ENCODE measurements at regions not wholly inside any gene's neighbourhood (a gene's known extent, or its start where the extent isn't known, plus 50 kb on each side); places are given as distances from the start of the nearest gene placed in this dataset.
A peak's percentile ranks its signal among the peaks of the same experiment; 100 is the strongest.
"Not testable (repeated sequence)": the region's sequence is repeated elsewhere in the genome, so short reads cannot be mapped to it uniquely, and the experiment has no call there.

- Mint-ChIP-seq H3K4me3 (no peak overlapping the region), H3K27ac (no peak overlapping the region), H3K27me3 (no peaks in the 10 kb centered on the region), H3K36me3 (ENCODE audit: low read depth) (peaks cover 2% of the 10 kb centered on the region), H3K4me1 (peaks cover 30% of the 10 kb centered on the region)
- H3K9me3 ChIP-seq (ENCODE audit: control insufficient read depth, low read length, poor library complexity, severe bottlenecking) = no peaks in the 10 kb centered on the region
- no peak for DNase-seq
- ATAC-seq = no peak
These were observed 115.0 kb upstream of the SLC39A10 start for GRCh38 chr2:195542067-195542466.

GRCh38 chr2:195538937-195539336 lies 118.1 kb upstream of the SLC39A10 start:
- H3K4me3 Mint-ChIP-seq = no peak overlapping the region
- H3K27ac Mint-ChIP-seq = no peak overlapping the region
- DNase-seq = no peak
- H3K27me3 Mint-ChIP-seq = no peaks in the 10 kb centered on the region
- H3K9me3 ChIP-seq (ENCODE audit: control insufficient read depth, low read length, poor library complexity, severe bottlenecking) = no peaks in the 10 kb centered on the region
- H3K36me3 Mint-ChIP-seq (ENCODE audit: low read depth) = peaks cover 2% of the 10 kb centered on the region
- no peak for ATAC-seq
- peaks cover 52% of the 10 kb centered on the region for H3K4me1 Mint-ChIP-seq

GRCh38 chr2:195537811-195538210 lies 119.2 kb upstream of the SLC39A10 start:
- H3K9me3 ChIP-seq (ENCODE audit: control insufficient read depth, low read length, poor library complexity, severe bottlenecking) = no peaks in the 10 kb centered on the region
- Mint-ChIP-seq H3K36me3 (ENCODE audit: low read depth) (peaks cover 2% of the 10 kb centered on the region), H3K4me1 (peaks cover 54% of the 10 kb centered on the region), H3K27me3 (no peaks in the 10 kb centered on the region), H3K4me3 (no peak overlapping the region), H3K27ac (peak overlapping the region; percentile 96)
- ATAC-seq = no peak
- no peak for DNase-seq

GRCh38 chr2:195536906-195537305 lies 120.1 kb upstream of the SLC39A10 start:
- Mint-ChIP-seq H3K36me3 (ENCODE audit: low read depth) (peaks cover 2% of the 10 kb centered on the region), H3K4me1 (peaks cover 56% of the 10 kb centered on the region), H3K27ac (peak overlapping the region; percentile 96), H3K27me3 (no peaks in the 10 kb centered on the region), H3K4me3 (peak overlapping the region; percentile 74)
- DNase-seq (no peak), ATAC-seq (no peak)
- H3K9me3 ChIP-seq (ENCODE audit: control insufficient read depth, low read length, poor library complexity, severe bottlenecking) = no peaks in the 10 kb centered on the region

- ATAC-seq = peak; percentile 83
These were observed 121.0 kb upstream of the SLC39A10 start for GRCh38 chr2:195535911-195536522.

GRCh38 chr2:195534971-195535370 lies 122.1 kb upstream of the SLC39A10 start:
- ATAC-seq = no peak
- H3K27me3 Mint-ChIP-seq = no peaks in the 10 kb centered on the region
- peak overlapping the region; percentile 79 for H3K4me3 Mint-ChIP-seq
- H3K36me3 Mint-ChIP-seq (ENCODE audit: low read depth) = no peaks in the 10 kb centered on the region
- no peaks in the 10 kb centered on the region for H3K9me3 ChIP-seq (ENCODE audit: control insufficient read depth, low read length, poor library complexity, severe bottlenecking)
- peaks cover 50% of the 10 kb centered on the region for H3K4me1 Mint-ChIP-seq
- DNase-seq = no peak
- H3K27ac Mint-ChIP-seq = peak overlapping the region; percentile 96

More at GRCh38 chr2:195535911-195536522, 121.0 kb upstream of the SLC39A10 start:
- H3K27me3 Mint-ChIP-seq = no peaks in the 10 kb centered on the region
- H3K4me3 Mint-ChIP-seq = peak overlapping the region; percentile 73
- peak in 2 of 3 donors; percentile 30 to 41 for DNase-seq
- no peaks in the 10 kb centered on the region for H3K36me3 Mint-ChIP-seq (ENCODE audit: low read depth)
- peak overlapping the region; percentile 96 for H3K27ac Mint-ChIP-seq
- no peaks in the 10 kb centered on the region for H3K9me3 ChIP-seq (ENCODE audit: control insufficient read depth, low read length, poor library complexity, severe bottlenecking)
- peaks cover 50% of the 10 kb centered on the region for H3K4me1 Mint-ChIP-seq

- peak; percentile 44 for ATAC-seq
These were observed 123.0 kb upstream of the SLC39A10 start for GRCh38 chr2:195533771-195534642.

GRCh38 chr2:195532628-195533271 lies 124.3 kb upstream of the SLC39A10 start:
- H3K27me3 Mint-ChIP-seq = no peaks in the 10 kb centered on the region
- DNase-seq (no peak), ATAC-seq (peak; percentile 43)
- peaks cover 48% of the 10 kb centered on the region for H3K4me1 Mint-ChIP-seq
- peak overlapping the region; percentile 89 for H3K4me3 Mint-ChIP-seq
- no peaks in the 10 kb centered on the region for H3K36me3 Mint-ChIP-seq (ENCODE audit: low read depth)
- peak overlapping the region; percentile 96 for H3K27ac Mint-ChIP-seq
- H3K9me3 ChIP-seq (ENCODE audit: control insufficient read depth, low read length, poor library complexity, severe bottlenecking) = no peaks in the 10 kb centered on the region

More at GRCh38 chr2:195533771-195534642, 123.0 kb upstream of the SLC39A10 start:
- peak in 1 of 3 donors; percentile 17 for DNase-seq
- H3K9me3 ChIP-seq (ENCODE audit: control insufficient read depth, low read length, poor library complexity, severe bottlenecking) = no peaks in the 10 kb centered on the region
- peak overlapping the region; percentile 79 for H3K4me3 Mint-ChIP-seq
- no peaks in the 10 kb centered on the region for H3K36me3 Mint-ChIP-seq (ENCODE audit: low read depth)
- H3K4me1 Mint-ChIP-seq = peaks cover 50% of the 10 kb centered on the region
- no peaks in the 10 kb centered on the region for H3K27me3 Mint-ChIP-seq
- H3K27ac Mint-ChIP-seq = peak overlapping the region; percentile 96

- H3K4me3 Mint-ChIP-seq = peak overlapping the region; percentile 89
- ATAC-seq (no peak), DNase-seq (no peak)
- no peaks in the 10 kb centered on the region for H3K9me3 ChIP-seq (ENCODE audit: control insufficient read depth, low read length, poor library complexity, severe bottlenecking)
- no peaks in the 10 kb centered on the region for H3K27me3 Mint-ChIP-seq
- H3K27ac Mint-ChIP-seq = peak overlapping the region; percentile 96
- peaks cover 44% of the 10 kb centered on the region for H3K4me1 Mint-ChIP-seq
- no peaks in the 10 kb centered on the region for H3K36me3 Mint-ChIP-seq (ENCODE audit: low read depth)
These were observed 124.8 kb upstream of the SLC39A10 start for GRCh38 chr2:195532255-195532627.

- Mint-ChIP-seq H3K27ac (peak overlapping the region; percentile 96), H3K27me3 (no peaks in the 10 kb centered on the region), H3K36me3 (ENCODE audit: low read depth) (no peaks in the 10 kb centered on the region), H3K4me3 (no peak overlapping the region), H3K4me1 (peaks cover 39% of the 10 kb centered on the region)
- no peak for DNase-seq
- ATAC-seq = no peak
- no peaks in the 10 kb centered on the region for H3K9me3 ChIP-seq (ENCODE audit: control insufficient read depth, low read length, poor library complexity, severe bottlenecking)
These were observed 125.3 kb upstream of the SLC39A10 start for GRCh38 chr2:195531754-195532153.

GRCh38 chr2:195523242-195523641 lies 133.8 kb upstream of the SLC39A10 start:
- H3K27me3 Mint-ChIP-seq; H3K4me1 Mint-ChIP-seq; ATAC-seq; H3K27ac Mint-ChIP-seq; DNase-seq; H3K9me3 ChIP-seq (ENCODE audit: control insufficient read depth, low read length, poor library complexity, severe bottlenecking); H3K4me3 Mint-ChIP-seq; H3K36me3 Mint-ChIP-seq (ENCODE audit: low read depth): not testable (repeated sequence)

- Mint-ChIP-seq H3K27me3 (no peaks in the 10 kb centered on the region), H3K4me1 (peaks cover 9% of the 10 kb centered on the region), H3K36me3 (ENCODE audit: low read depth) (peaks cover 2% of the 10 kb centered on the region), H3K4me3 (no peak overlapping the region), H3K27ac (no peak overlapping the region)
- no peak for DNase-seq
- no peak for ATAC-seq
- H3K9me3 ChIP-seq (ENCODE audit: control insufficient read depth, low read length, poor library complexity, severe bottlenecking) = no peaks in the 10 kb centered on the region
These were observed 135.4 kb upstream of the SLC39A10 start for GRCh38 chr2:195521589-195521988.

- no peak overlapping the region for H3K4me3 Mint-ChIP-seq
- ATAC-seq = no peak
- no peaks in the 10 kb centered on the region for H3K36me3 Mint-ChIP-seq (ENCODE audit: low read depth)
- H3K27me3 Mint-ChIP-seq = no peaks in the 10 kb centered on the region
- no peak for DNase-seq
- H3K4me1 Mint-ChIP-seq = peaks cover 11% of the 10 kb centered on the region
- H3K9me3 ChIP-seq (ENCODE audit: control insufficient read depth, low read length, poor library complexity, severe bottlenecking) = no peaks in the 10 kb centered on the region
- H3K27ac Mint-ChIP-seq = no peak overlapping the region
These were observed 136.3 kb upstream of the SLC39A10 start for GRCh38 chr2:195520671-195521155.
